SK-N-MC (cell line): ENCODE measurements at regions not wholly inside any gene's neighbourhood (a gene's known extent, or its start where the extent isn't known, plus 50 kb on each side); places are given as distances from the start of the nearest gene placed in this dataset.
"Not testable (repeated sequence)": the region's sequence is repeated elsewhere in the genome, so short reads cannot be mapped to it uniquely, and the experiment has no call there.

Experiments used
- DNase-seq: peaks from one replicate; pipeline ENCODE4 v3.0.0-alpha.2; 2011; ENCODE audit warnings: low read depth, low spot score
- H3K27ac ChIP-seq: fragments of 200-600 bp; sonication (generic); 2 replicates; pipeline ENCODE4 v1.5.1; 2016; ENCODE audit warnings: mixed run types
- H3K36me3 ChIP-seq: fragments of 200-600 bp; sonication (generic); 2 replicates; pipeline ENCODE4 v1.6.1; 2017; ENCODE audit warnings: antibody characterized with exemption, low read length, mixed read lengths; ENCODE audit not compliant: insufficient read depth
- H3K4me3 ChIP-seq: fragments of 200-600 bp; sonication (generic); 2 replicates; pipeline ENCODE4 v1.5.1; 2016
- H3K9ac ChIP-seq: fragments of 200-600 bp; sonication (generic); 2 replicates; pipeline ENCODE4 v1.8.0; 2017; ENCODE audit warnings: mixed run types, mixed read lengths; ENCODE audit not compliant: insufficient read length
- H3K9me3 ChIP-seq: fragments of 200-600 bp; sonication (generic); 2 replicates; pipeline ENCODE4 v1.6.1; 2017; ENCODE audit warnings: low read depth, mild to moderate bottlenecking, antibody characterized with exemption, low read length, moderate library complexity, mixed read lengths
- EZH2 ChIP-seq: fragments of 200-600 bp; sonication (generic); IDR thresholded peaks from one replicate; pipeline ENCODE4 v1.6.1; 2017; ENCODE audit warnings: antibody characterized with exemption
- FOXP2 ChIP-seq: optimal IDR thresholded peaks from 2 replicates; pipeline ENCODE3; 2011; ENCODE audit warnings: mild to moderate bottlenecking, moderate library complexity; ENCODE audit not compliant: insufficient read depth; ENCODE audit errors: extremely low read length, control extremely low read depth
- POLR2AphosphoS5 ChIP-seq: IDR thresholded peaks from 2 replicates; pipeline ENCODE4 v1.6.1; 2012; ENCODE audit warnings: mild to moderate bottlenecking, low read depth, low read length, borderline replicate concordance

- no peak for DNase-seq
- H3K9ac ChIP-seq = no peak overlapping the region
- no peak overlapping the region for H3K27ac ChIP-seq
- H3K4me3 ChIP-seq = no peak overlapping the region
- no peaks in the 10 kb centered on the region for H3K36me3 ChIP-seq
- TF ChIP-seq FOXP2 = no peak
- no peak for TF ChIP-seq POLR2AphosphoS5
- peaks cover 6% of the 10 kb centered on the region; the same call in 1 of the 2 replicates for H3K9me3 ChIP-seq
Observed at GRCh38 chr3:103512595-103512994, 1077.8 kb downstream of the ZPLD1 start.

- TF ChIP-seq EZH2 (no peak), POLR2AphosphoS5 (no peak), FOXP2 (no peak)
- no peak overlapping the region for H3K9ac ChIP-seq
- H3K9me3 ChIP-seq = peaks cover 6% of the 10 kb centered on the region; the same call in 1 of the 2 replicates
- no peak overlapping the region for H3K4me3 ChIP-seq
- DNase-seq = no peak
- no peak overlapping the region for H3K27ac ChIP-seq
- no peaks in the 10 kb centered on the region for H3K36me3 ChIP-seq
Observed at GRCh38 chr3:103513003-103513402, 1078.2 kb downstream of the ZPLD1 start.

- no peak overlapping the region for H3K9ac ChIP-seq
- TF ChIP-seq POLR2AphosphoS5 = no peak
- TF ChIP-seq EZH2 = no peak
- no peak for TF ChIP-seq FOXP2
- no peak for DNase-seq
- H3K4me3 ChIP-seq = no peak overlapping the region
- H3K9me3 ChIP-seq = peaks cover 6% of the 10 kb centered on the region; the same call in 1 of the 2 replicates
- no peak overlapping the region for H3K27ac ChIP-seq
- H3K36me3 ChIP-seq = no peaks in the 10 kb centered on the region
Observed at GRCh38 chr3:103515116-103515515, 1080.3 kb downstream of the ZPLD1 start.

DNA sequence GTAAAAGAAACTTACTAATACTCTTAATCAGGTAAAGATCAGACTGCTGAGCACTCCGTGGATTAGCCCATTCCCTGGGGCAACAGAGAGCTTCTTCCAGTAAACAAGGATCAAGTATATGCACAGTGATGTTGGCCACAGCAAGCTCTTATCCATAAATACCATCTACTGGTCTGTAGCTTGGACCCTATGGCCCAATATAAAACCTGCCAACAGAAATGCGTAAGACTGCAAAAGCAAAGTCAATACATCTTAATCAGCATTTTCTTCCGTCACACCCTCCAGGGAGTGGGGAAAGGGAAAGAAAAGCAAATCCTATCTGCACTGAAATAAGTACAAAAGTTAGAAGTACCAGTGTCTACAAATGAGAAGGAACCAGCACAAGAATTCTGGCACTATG is 1082.1 kb downstream of the ZPLD1 start:
- DNase-seq = no peak
- TF ChIP-seq EZH2 = no peak
- TF ChIP-seq FOXP2 = no peak
- no peak for TF ChIP-seq POLR2AphosphoS5
- no peak overlapping the region for H3K27ac ChIP-seq
- H3K4me3 ChIP-seq = no peak overlapping the region
- no peaks in the 10 kb centered on the region for H3K36me3 ChIP-seq
- H3K9me3 ChIP-seq = peaks cover 9% of the 10 kb centered on the region; the same call in 1 of the 2 replicates
- H3K9ac ChIP-seq = no peak overlapping the region

GRCh38 chr3:103531327-103531726 is 1096.5 kb downstream of the ZPLD1 start:
- not testable (repeated sequence) for DNase-seq, H3K9ac ChIP-seq, H3K4me3 ChIP-seq, H3K27ac ChIP-seq, H3K36me3 ChIP-seq, H3K9me3 ChIP-seq

DNA sequence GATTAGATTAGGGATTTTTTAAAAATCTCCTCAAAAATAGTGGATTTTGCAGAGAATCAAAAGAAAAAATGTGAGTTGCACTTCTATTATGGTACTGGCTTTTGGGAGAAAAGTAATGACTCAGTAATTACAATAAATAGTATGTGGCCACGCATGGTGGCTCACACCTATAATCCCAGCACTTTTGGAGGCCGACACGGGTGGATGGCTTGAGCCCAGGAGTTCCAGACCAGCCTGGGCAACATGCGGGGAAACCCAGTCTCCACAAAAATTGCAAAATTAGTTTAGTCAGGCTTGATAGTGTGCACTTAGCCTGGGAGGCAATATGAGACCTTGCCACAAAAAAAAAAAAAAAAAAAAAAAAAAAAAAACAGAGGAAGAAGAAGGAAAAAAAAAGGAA is 1098.2 kb downstream of the ZPLD1 start:
- TF ChIP-seq FOXP2 = no peak
- no peak for TF ChIP-seq POLR2AphosphoS5
- no peak for TF ChIP-seq EZH2
- no peak for DNase-seq
- no peak overlapping the region for H3K27ac ChIP-seq
- no peaks in the 10 kb centered on the region for H3K36me3 ChIP-seq
- no peaks in the 10 kb centered on the region for H3K9me3 ChIP-seq
- H3K9ac ChIP-seq = no peak overlapping the region
- no peak overlapping the region for H3K4me3 ChIP-seq

DNA sequence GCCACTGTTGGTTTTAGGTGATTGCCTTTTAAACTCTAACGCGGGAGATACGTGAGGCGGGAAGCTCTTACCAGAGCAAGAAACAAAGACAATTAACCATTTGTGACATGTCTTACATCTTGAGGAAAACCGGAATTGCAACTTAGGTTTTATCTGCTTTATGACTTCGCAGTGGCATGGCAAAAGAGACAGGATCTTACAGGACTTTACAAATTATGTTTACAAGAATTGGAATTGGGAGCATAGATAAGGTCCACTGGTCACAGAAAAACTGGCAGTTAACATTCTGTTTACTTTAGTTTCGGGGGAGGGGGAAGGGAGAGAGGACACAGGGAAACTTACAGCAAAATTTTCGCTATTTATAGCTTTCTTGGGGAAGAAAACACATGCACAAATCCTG is 1119.6 kb downstream of the ZPLD1 start:
- TF ChIP-seq POLR2AphosphoS5 = no peak
- TF ChIP-seq FOXP2 = no peak
- no peak for TF ChIP-seq EZH2
- no peak overlapping the region for H3K4me3 ChIP-seq
- no peak for DNase-seq

GRCh38 chr3:103564116-103564515 is 1129.3 kb downstream of the ZPLD1 start:
- H3K27ac ChIP-seq, H3K9me3 ChIP-seq, H3K4me3 ChIP-seq, H3K36me3 ChIP-seq, H3K9ac ChIP-seq, DNase-seq: not testable (repeated sequence)

More for the DNA sequence above, 1119.6 kb downstream of the ZPLD1 start:
- Histone ChIP-seq H3K9ac (no peak overlapping the region), H3K9me3 (no peaks in the 10 kb centered on the region), H3K27ac (no peak overlapping the region), H3K36me3 (no peaks in the 10 kb centered on the region)

DNA sequence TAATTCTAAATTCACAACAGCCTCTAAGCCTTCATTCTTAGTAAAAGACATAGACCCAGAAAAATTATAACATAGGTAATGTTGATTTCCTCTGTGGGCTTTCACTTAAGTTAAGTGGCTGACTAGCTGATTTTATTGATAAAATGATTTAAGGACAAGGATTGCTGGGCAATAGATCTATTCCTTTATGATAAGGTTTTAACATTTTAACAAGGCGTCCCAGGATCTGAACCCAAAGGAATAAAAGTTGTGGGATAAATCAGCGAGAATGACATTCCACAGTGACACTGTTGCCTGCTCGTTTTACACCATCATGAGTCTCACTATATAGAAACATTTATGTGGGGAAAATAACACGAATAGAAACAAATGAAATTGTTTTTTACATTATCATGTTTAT is 1151.0 kb downstream of the ZPLD1 start:
- no peaks in the 10 kb centered on the region for H3K9me3 ChIP-seq
- no peaks in the 10 kb centered on the region for H3K36me3 ChIP-seq
- no peak overlapping the region for H3K4me3 ChIP-seq
- no peak overlapping the region for H3K27ac ChIP-seq
- DNase-seq = no peak
- TF ChIP-seq FOXP2 (no peak), EZH2 (no peak)
- no peak overlapping the region for H3K9ac ChIP-seq
